Uterus (tissue), 3 donors: ENCODE measurements at regions not wholly inside any gene's neighbourhood (a gene's known extent, or its start where the extent isn't known, plus 50 kb on each side); places are given as distances from the start of the nearest gene placed in this dataset.

Experiments
- DNase-seq, 2 donors: peaks; one replicate each; pipeline ENCODE4 v3.0.0-alpha.2; 2019 to 2020
- H3K27ac ChIP-seq, 2 donors: fragments of 200-600 bp; sonication (generic); 1 replicate in 1 of 2; 2 replicates in 1 of 2; pipeline ENCODE4 v1.5.1; 2016 to 2018
- H3K27me3 ChIP-seq, 2 donors: fragments of 200-600 bp; sonication (generic); one replicate each; pipeline ENCODE4 v1.5.1; 2018 to 2019; ENCODE audit warnings: control low read depth in 1 of 2
- H3K36me3 ChIP-seq, 2 donors: fragments of 200-600 bp; sonication (generic); one replicate each; pipeline ENCODE4 v1.5.1; 2019; ENCODE audit warnings: control low read depth in 1 of 2
- H3K4me1 ChIP-seq, 2 donors: fragments of 200-600 bp; sonication (generic); one replicate each; pipeline ENCODE4 v1.5.1; 2018 to 2019; ENCODE audit warnings: control low read depth in 1 of 2
- H3K4me3 ChIP-seq, 2 donors: fragments of 200-600 bp; sonication (generic); 1 replicate in 1 of 2; 2 replicates in 1 of 2; pipeline ENCODE4 v1.5.1; 2018 to 2019; ENCODE audit warnings: mild to moderate bottlenecking in 1 of 2
- H3K9me3 ChIP-seq, 2 donors: fragments of 200-600 bp; sonication (generic); one replicate each; pipeline ENCODE4 v1.5.1; 2019; ENCODE audit warnings: control low read depth in 1 of 2
- CTCF ChIP-seq, 4 experiments: fragments of 200-600 bp in 2 of 4; fragments of 450-650 bp in 2 of 4; sonication (generic) in 2 of 4; IDR thresholded peaks; one replicate each; pipeline ENCODE4 v1.5.1; 2016 to 2019; ENCODE audit warnings: antibody characterized with exemption in 4 of 4, mild to moderate bottlenecking in 2 of 4, moderate library complexity in 1 of 4
- POLR2A ChIP-seq, 2 donors: fragments of 450-650 bp; IDR thresholded peaks; one replicate each; pipeline ENCODE4 v1.6.1; 2016; ENCODE audit warnings: antibody characterized with exemption in 2 of 2, mild to moderate bottlenecking in 1 of 2, moderate library complexity in 1 of 2
- intact Hi-C: fragments of 100-400 bp; cut with DNase I; formaldehyde crosslinking; loops from one replicate; pipeline ENCODE4 v1.15.1; 2023; ENCODE audit warnings: low total_unique reads
- donor health status: DM: yes; HTN: yes; CAD: no.

DNA sequence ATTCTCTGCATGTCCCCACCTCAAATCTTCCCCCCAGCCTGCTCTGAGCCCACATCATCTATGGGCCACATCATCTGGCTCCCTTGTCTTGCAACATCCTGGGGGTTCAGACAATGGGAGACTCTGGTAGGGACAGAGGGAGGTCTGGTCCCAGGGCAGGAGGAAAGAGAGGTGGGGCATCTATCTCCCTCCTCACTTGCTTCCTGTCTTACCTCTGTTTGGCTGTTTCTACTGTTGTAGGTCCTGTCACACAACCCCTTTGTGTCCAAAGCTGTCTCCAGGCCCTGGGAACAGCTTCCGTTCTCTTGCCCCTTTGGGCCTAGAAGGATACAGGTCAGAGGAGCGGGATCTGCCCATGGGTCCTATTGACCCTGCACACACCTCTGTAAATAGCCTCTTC, 227.2 kb downstream of the NSG2 start:
- H3K4me3 ChIP-seq, result no peak overlapping the region

DNA sequence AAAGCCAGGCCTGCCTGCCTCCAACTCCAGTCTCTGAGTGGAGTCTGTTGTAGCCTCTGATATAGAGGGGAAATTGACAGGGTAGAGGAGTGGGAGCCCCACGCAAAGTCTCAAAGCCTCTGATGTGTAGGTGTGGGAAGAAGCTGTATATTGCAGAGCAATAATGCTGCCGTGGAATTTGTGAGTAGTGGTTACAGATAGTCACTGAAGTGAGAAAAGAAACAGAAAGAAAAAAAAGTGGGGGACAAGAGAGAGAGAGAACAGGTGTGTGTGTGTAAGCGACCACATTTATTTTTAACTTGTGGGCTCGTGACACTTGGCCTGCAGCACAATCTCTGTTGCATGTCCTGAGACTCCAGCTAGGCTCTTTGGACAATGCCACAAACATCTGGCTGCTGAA, 227.8 kb downstream of the NSG2 start:
- H3K27ac ChIP-seq, result no peak overlapping the region
- H3K9me3 ChIP-seq, result no peaks in the 10 kb centered on the region
- intact Hi-C loops, result no loop called here
- H3K4me3 ChIP-seq, result no peak overlapping the region
- no peaks in the 10 kb centered on the region for H3K27me3 ChIP-seq
- TF ChIP-seq CTCF (IDR thresholded peaks at IDR 0.05) (no peak), POLR2A (IDR thresholded peaks at IDR 0.05) (no peak)
- DNase-seq, result no peak
- H3K36me3 ChIP-seq, result no peaks in the 10 kb centered on the region
- H3K4me1 ChIP-seq, result no peaks in the 10 kb centered on the region

More for the DNA sequence above, 227.2 kb downstream of the NSG2 start:
- Histone ChIP-seq H3K27me3 (no peaks in the 10 kb centered on the region), H3K27ac (no peak overlapping the region), H3K4me1 (no peaks in the 10 kb centered on the region), H3K9me3 (no peaks in the 10 kb centered on the region), H3K36me3 (no peaks in the 10 kb centered on the region)
- no peak for DNase-seq
- TF ChIP-seq CTCF (IDR thresholded peaks at IDR 0.05) (no peak), POLR2A (IDR thresholded peaks at IDR 0.05) (no peak)
- intact Hi-C loops, result no loop called here

DNA sequence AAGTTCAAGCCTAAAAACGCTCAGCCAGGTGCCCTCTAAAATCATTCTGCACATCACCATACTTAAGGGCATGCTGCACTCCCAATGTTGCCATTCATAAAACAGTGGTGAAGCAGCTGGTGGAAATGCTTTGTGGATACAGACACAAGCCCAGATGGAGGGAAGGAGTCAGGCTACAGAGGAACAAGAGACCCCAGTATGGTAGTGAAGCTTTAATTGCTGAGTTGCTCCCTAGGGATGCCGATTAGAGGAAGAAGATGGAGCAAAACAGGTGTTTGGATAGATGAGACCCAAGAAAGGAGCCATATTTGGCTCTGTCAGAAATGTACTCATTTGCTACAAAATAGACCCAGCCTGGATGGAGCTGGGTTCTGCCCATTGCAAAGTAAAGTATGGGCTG, 230.5 kb downstream of the NSG2 start:
- intact Hi-C loops, result no loop called here
- DNase-seq, result no peak
- TF ChIP-seq POLR2A (IDR thresholded peaks at IDR 0.05) (no peak), CTCF (IDR thresholded peaks at IDR 0.05) (no peak)

GRCh38 chr5:174281089-174281760, 235.7 kb downstream of the NSG2 start:
- Histone ChIP-seq H3K9me3 (no peaks in the 10 kb centered on the region), H3K4me1 (no peaks in the 10 kb centered on the region), H3K36me3 (no peaks in the 10 kb centered on the region), H3K27me3 (no peaks in the 10 kb centered on the region), H3K27ac (no peak overlapping the region), H3K4me3 (no peak overlapping the region)
- TF ChIP-seq CTCF (IDR thresholded peaks at IDR 0.05) (no peak), POLR2A (IDR thresholded peaks at IDR 0.05) (no peak)
- intact Hi-C loops, result no loop called here
- no peak for DNase-seq

More for the DNA sequence above, 230.5 kb downstream of the NSG2 start:
- Histone ChIP-seq H3K4me3 (no peak overlapping the region), H3K4me1 (no peaks in the 10 kb centered on the region), H3K27me3 (no peaks in the 10 kb centered on the region), H3K27ac (no peak overlapping the region), H3K9me3 (no peaks in the 10 kb centered on the region), H3K36me3 (no peaks in the 10 kb centered on the region)

- no peaks in the 10 kb centered on the region for H3K9me3 ChIP-seq
- no peaks in the 10 kb centered on the region for H3K4me1 ChIP-seq
- no peak for TF ChIP-seq POLR2A (IDR thresholded peaks at IDR 0.05)
- TF ChIP-seq CTCF (IDR thresholded peaks at IDR 0.05), result no peak
- no peak overlapping the region for H3K4me3 ChIP-seq
- H3K36me3 ChIP-seq, result no peaks in the 10 kb centered on the region
- H3K27me3 ChIP-seq, result no peaks in the 10 kb centered on the region
- intact Hi-C loops, result no loop called here
- H3K27ac ChIP-seq, result no peak overlapping the region
- no peak for DNase-seq
These were observed 236.3 kb downstream of the NSG2 start for GRCh38 chr5:174281855-174282254.
